Activated B cell treated with CpG ODN at 0.5 μM for 24 hours (primary cell): ENCODE measurements at regions not wholly inside any gene's neighbourhood (a gene's known extent, or its start where the extent isn't known, plus 50 kb on each side); places are given as distances from the start of the nearest gene placed in this dataset.

Experiments
- ATAC-seq: fragments of 200-7000 bp; cut with Tn5 transposase; one replicate; pipeline ENCODE4 v1.10.0; 2021; ENCODE audit warnings: low read depth, mild to moderate bottlenecking, moderate library complexity
- CTCF ChIA-PET: fragments of 350-600 bp; sonication (Branson Sonifier 250); formaldehyde crosslinking; loops from one replicate; lab custom pipeline; 2021; ENCODE audit warnings: antibody characterized with exemption; lab: Charles Lee
- POLR2A ChIA-PET: fragments of 350-600 bp; sonication (Branson Sonifier 250); formaldehyde crosslinking; loops from one replicate; lab custom pipeline; 2021; ENCODE audit warnings: antibody characterized with exemption; lab: Charles Lee
- DNase-seq: peaks from one replicate; pipeline ENCODE4 v3.0.0; 2022
- H3K27ac Mint-ChIP-seq: one replicate; pipeline ENCODE4 v1.8.0; 2020; ENCODE audit warnings: mixed read lengths
- H3K27me3 Mint-ChIP-seq: one replicate; pipeline ENCODE4 v1.8.0; 2021; ENCODE audit warnings: mixed read lengths
- H3K36me3 Mint-ChIP-seq: one replicate; pipeline ENCODE4 v1.8.0; 2021; ENCODE audit warnings: low read depth, mixed read lengths
- H3K4me1 Mint-ChIP-seq: one replicate; pipeline ENCODE4 v1.8.0; 2021; ENCODE audit warnings: mixed read lengths
- H3K4me3 Mint-ChIP-seq: one replicate; pipeline ENCODE4 v1.8.0; 2020; ENCODE audit warnings: mild to moderate bottlenecking, mixed read lengths
- H3K9me3 Mint-ChIP-seq: one replicate; pipeline ENCODE4 v1.8.0; 2020; ENCODE audit warnings: mixed read lengths
- CTCF ChIP-seq: fragments of 200-600 bp; IDR thresholded peaks from one replicate; pipeline ENCODE4 v1.8.0; 2022; ENCODE audit warnings: antibody characterized with exemption, mild to moderate bottlenecking
- intact Hi-C: fragments of 100-400 bp; cut with micrococcal nuclease; formaldehyde crosslinking; loops from one replicate; pipeline ENCODE4 v1.15.1; 2024

DNA sequence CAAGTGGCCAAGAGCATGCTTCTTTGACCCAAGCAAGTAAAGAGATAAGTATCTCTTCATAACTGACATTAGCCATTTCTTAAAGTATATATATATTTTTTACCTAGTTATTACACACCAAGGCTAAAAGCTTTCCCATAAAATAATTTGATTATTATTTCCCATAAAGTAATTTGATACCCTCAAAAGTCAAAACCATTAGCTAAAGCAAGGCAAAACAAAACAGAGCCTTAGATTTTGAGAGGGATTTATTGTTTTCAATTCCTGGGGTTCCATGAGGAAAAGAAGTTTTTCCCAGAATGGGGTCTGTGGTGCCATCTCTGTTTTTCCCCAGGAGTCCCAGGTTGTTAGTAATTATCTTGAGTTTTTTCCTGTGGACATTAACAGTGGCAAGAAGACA is 125.5 kb upstream of the NUDT4 start:
- POLR2A ChIA-PET: no interaction called here
- CTCF ChIA-PET: interaction anchor here (1.5 kb wide), 1 partner anchor 265 kb away, joined by 3 read pairs; no protein-coding TSS in a partner anchor
- no peak for TF ChIP-seq CTCF

GRCh38 chr12:93254911-93255310 is 122.8 kb upstream of the NUDT4 start:
- Mint-ChIP-seq H3K27ac (no peak overlapping the region), H3K9me3 (peaks cover 20% of the 10 kb centered on the region), H3K4me3 (no peak overlapping the region), H3K27me3 (no peaks in the 10 kb centered on the region), H3K36me3 (no peaks in the 10 kb centered on the region), H3K4me1 (peaks cover under 1% of the 10 kb centered on the region)
- DNase-seq (no peak), ATAC-seq (no peak)
- ChIA-PET CTCF (no interaction called here), POLR2A (no interaction called here)
- no peak for TF ChIP-seq CTCF
- intact Hi-C loops: no loop called here

More for the DNA sequence above, 125.5 kb upstream of the NUDT4 start:
- ATAC-seq: no peak
- Mint-ChIP-seq H3K9me3 (peaks cover 20% of the 10 kb centered on the region), H3K27ac (no peak overlapping the region), H3K27me3 (no peaks in the 10 kb centered on the region), H3K4me1 (peaks cover 20% of the 10 kb centered on the region), H3K36me3 (no peaks in the 10 kb centered on the region), H3K4me3 (no peak overlapping the region)
- DNase-seq: no peak
- intact Hi-C loops: no loop called here

DNA sequence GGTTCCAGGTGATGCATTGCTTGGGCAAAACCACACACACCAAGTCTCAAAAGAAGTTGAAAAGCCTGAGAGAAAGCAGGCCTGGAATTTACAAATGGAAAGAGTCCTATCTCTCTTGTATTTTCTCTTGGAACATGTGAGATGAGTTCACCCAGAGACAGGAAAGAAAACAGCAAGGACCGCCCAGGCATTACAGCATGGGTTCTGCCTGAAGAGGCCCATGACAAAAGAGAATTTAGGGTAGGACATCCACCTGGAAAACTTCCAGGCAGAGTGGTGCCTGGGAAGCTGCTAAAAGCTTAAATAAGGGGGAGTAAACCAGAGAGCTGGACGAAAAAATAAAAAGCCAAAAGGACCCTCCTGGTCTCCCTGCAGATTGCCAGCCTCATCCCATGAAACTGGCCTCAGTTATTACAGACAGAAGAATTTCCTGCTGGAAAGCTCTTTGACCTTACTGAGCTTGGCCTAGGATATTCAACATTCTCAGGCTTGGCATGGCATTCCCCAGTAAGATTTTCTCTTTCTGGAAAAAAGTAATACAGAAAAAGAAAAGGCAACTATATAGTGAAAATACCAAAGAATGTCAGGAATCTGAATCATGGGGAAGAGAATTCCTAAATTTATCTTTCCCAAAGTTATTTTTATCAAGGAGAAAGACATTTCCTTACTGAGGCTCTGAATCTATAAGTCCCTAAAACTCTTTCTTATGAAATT is 121.3 kb upstream of the NUDT4 start:
- intact Hi-C loops: no loop called here
- H3K4me3 Mint-ChIP-seq: no peak overlapping the region

DNA sequence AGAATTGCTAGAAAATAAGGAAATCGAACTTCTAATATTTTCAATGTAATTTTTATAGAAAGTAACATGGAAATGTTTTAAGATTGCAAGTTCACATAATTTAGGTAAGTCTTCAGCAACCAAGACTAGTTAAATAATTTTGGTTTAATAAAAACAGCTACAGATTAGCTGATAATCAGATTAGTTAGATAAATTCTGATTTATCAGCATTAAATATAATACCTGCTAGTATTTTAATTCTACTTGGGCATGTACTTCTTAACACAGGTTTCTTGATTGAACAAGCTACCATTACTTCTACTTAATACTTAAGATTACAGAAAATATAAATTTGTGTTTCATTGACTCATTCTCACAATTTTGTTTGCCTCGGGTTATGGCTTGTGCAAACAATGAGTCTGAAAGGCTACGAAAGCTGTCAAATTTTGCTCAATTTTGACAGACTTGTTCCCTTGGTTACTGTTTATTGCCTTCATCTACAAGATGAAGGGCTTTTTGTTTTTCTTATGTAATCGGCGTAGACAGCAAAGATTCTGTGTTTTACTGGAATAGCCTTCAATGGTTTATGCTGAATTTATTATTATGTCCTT is 116.1 kb upstream of the NUDT4 start:
- no peaks in the 10 kb centered on the region for H3K4me1 Mint-ChIP-seq
- POLR2A ChIA-PET: no interaction called here
- no peak for ATAC-seq
- H3K27me3 Mint-ChIP-seq: peaks cover 3% of the 10 kb centered on the region
- intact Hi-C loops: no loop called here
- CTCF ChIA-PET: no interaction called here
- DNase-seq: no peak
- H3K9me3 Mint-ChIP-seq: no peaks in the 10 kb centered on the region
- H3K27ac Mint-ChIP-seq: no peak overlapping the region
- no peak for TF ChIP-seq CTCF
- H3K4me3 Mint-ChIP-seq: no peak overlapping the region
- no peaks in the 10 kb centered on the region for H3K36me3 Mint-ChIP-seq

More for the DNA sequence above, 121.3 kb upstream of the NUDT4 start:
- H3K9me3 Mint-ChIP-seq: peaks cover 20% of the 10 kb centered on the region
- DNase-seq (no peak), ATAC-seq (no peak)
- CTCF ChIA-PET: no interaction called here
- peaks cover 3% of the 10 kb centered on the region for H3K27me3 Mint-ChIP-seq
- H3K27ac Mint-ChIP-seq: no peak overlapping the region
- H3K4me1 Mint-ChIP-seq: no peaks in the 10 kb centered on the region
- H3K36me3 Mint-ChIP-seq: no peaks in the 10 kb centered on the region
- no peak for TF ChIP-seq CTCF
- POLR2A ChIA-PET: no interaction called here

GRCh38 chr12:93272997-93273396 is 104.7 kb upstream of the NUDT4 start:
- Mint-ChIP-seq H3K4me3 (no peak overlapping the region), H3K9me3 (no peaks in the 10 kb centered on the region), H3K27me3 (no peaks in the 10 kb centered on the region), H3K4me1 (no peaks in the 10 kb centered on the region), H3K36me3 (no peaks in the 10 kb centered on the region), H3K27ac (no peak overlapping the region)
- POLR2A ChIA-PET: interaction anchor here (0.7 kb wide), 1 partner anchor 25 kb away, joined by 4 read pairs; no protein-coding TSS in a partner anchor
- no peak for ATAC-seq
- CTCF ChIA-PET: no interaction called here
- no peak for TF ChIP-seq CTCF
- intact Hi-C loops: no loop called here
- DNase-seq: no peak
